ENCODE measurements at regions not wholly inside any gene's neighbourhood (a gene's known extent, or its start where the extent isn't known, plus 50 kb on each side); places are given as distances from the start of the nearest gene placed in this dataset.

DNA sequence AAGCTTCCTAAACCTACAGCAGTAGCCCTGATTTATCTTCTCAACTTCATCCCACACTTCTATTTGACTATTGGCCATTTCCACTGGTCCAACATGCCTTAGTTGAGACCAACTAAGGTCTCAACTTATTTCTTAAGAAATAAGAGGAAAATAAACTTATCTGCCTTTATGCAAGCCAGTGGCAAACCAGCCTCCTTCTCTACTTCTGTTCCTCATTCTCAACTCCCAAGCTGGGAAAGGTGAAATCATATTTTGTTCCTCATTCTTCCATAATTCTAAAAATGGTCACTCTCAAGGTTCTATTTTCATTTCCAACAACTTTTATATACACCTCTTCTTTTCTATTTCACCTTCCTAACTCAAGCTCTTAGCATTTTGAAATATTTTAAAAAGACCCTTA lies 149.6 kb upstream of the C9orf72 start:
- H3K27ac ChIP-seq (ENCODE audit: low read length), result no peak overlapping the region
- no peak overlapping the region for H3K4me3 ChIP-seq (ENCODE audit: low read depth in 2 of 2, low read length in 2 of 2)
- ChIA-PET CTCF (no interaction called here), POLR2A (no interaction called here)
- DNase-seq (ENCODE audit: low read depth, low spot score), result no peak
- no peak for ATAC-seq
- intact Hi-C loops (cut with micrococcal nuclease; ENCODE audit: unreplicated experiment) (loop anchor here (10.0 kb wide), 1 partner anchor 1052 kb away; no protein-coding TSS in a partner anchor), in situ Hi-C loops (cut with HindIII; ENCODE audit: low pct_unique_long_range_greater_than_20kb, low sequenced_read_pairs) (no loop called here)
- no peaks in the 10 kb centered on the region for H3K4me1 ChIP-seq (ENCODE audit: control insufficient read depth, insufficient read depth, low read length)
- TF ChIP-seq, protein P1, sequence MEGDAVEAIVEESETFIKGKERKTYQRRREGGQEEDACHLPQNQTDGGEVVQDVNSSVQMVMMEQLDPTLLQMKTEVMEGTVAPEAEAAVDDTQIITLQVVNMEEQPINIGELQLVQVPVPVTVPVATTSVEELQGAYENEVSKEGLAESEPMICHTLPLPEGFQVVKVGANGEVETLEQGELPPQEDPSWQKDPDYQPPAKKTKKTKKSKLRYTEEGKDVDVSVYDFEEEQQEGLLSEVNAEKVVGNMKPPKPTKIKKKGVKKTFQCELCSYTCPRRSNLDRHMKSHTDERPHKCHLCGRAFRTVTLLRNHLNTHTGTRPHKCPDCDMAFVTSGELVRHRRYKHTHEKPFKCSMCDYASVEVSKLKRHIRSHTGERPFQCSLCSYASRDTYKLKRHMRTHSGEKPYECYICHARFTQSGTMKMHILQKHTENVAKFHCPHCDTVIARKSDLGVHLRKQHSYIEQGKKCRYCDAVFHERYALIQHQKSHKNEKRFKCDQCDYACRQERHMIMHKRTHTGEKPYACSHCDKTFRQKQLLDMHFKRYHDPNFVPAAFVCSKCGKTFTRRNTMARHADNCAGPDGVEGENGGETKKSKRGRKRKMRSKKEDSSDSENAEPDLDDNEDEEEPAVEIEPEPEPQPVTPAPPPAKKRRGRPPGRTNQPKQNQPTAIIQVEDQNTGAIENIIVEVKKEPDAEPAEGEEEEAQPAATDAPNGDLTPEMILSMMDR (IDR thresholded peaks at IDR 0.05), result no peak
- TF ChIP-seq TCF7L2 (IDR thresholded peaks at IDR 0.05; ENCODE audit: low read depth, low read length), result no peak
- TF ChIP-seq, protein P2, sequence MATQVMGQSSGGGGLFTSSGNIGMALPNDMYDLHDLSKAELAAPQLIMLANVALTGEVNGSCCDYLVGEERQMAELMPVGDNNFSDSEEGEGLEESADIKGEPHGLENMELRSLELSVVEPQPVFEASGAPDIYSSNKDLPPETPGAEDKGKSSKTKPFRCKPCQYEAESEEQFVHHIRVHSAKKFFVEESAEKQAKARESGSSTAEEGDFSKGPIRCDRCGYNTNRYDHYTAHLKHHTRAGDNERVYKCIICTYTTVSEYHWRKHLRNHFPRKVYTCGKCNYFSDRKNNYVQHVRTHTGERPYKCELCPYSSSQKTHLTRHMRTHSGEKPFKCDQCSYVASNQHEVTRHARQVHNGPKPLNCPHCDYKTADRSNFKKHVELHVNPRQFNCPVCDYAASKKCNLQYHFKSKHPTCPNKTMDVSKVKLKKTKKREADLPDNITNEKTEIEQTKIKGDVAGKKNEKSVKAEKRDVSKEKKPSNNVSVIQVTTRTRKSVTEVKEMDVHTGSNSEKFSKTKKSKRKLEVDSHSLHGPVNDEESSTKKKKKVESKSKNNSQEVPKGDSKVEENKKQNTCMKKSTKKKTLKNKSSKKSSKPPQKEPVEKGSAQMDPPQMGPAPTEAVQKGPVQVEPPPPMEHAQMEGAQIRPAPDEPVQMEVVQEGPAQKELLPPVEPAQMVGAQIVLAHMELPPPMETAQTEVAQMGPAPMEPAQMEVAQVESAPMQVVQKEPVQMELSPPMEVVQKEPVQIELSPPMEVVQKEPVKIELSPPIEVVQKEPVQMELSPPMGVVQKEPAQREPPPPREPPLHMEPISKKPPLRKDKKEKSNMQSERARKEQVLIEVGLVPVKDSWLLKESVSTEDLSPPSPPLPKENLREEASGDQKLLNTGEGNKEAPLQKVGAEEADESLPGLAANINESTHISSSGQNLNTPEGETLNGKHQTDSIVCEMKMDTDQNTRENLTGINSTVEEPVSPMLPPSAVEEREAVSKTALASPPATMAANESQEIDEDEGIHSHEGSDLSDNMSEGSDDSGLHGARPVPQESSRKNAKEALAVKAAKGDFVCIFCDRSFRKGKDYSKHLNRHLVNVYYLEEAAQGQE (IDR thresholded peaks at IDR 0.05; ENCODE audit: insufficient read depth in 1 of 2, low read depth in 2 of 2, low read length in 1 of 2), result no peak
- TF ChIP-seq SIN3A (IDR thresholded peaks at IDR 0.05; ENCODE audit: borderline replicate concordance, insufficient read depth, low read depth, low read length), result no peak
- TF ChIP-seq POLR2AphosphoS5 (IDR thresholded peaks at IDR 0.05; ENCODE audit: low read depth, low read length), result no peak
- BruUV-seq (replicated peaks), result no TSS peak
- H3K9me3 ChIP-seq (ENCODE audit: control insufficient read depth, insufficient read depth, low read depth, low read length), result no peaks in the 10 kb centered on the region
- H3K27me3 ChIP-seq (ENCODE audit: control insufficient read depth, insufficient read depth, low read length), result peaks cover 2% of the 10 kb centered on the region; the same call in 1 of the 2 replicates
- H3K36me3 ChIP-seq (ENCODE audit: control insufficient read depth, insufficient read depth, low read length), result no peaks in the 10 kb centered on the region

DNA sequence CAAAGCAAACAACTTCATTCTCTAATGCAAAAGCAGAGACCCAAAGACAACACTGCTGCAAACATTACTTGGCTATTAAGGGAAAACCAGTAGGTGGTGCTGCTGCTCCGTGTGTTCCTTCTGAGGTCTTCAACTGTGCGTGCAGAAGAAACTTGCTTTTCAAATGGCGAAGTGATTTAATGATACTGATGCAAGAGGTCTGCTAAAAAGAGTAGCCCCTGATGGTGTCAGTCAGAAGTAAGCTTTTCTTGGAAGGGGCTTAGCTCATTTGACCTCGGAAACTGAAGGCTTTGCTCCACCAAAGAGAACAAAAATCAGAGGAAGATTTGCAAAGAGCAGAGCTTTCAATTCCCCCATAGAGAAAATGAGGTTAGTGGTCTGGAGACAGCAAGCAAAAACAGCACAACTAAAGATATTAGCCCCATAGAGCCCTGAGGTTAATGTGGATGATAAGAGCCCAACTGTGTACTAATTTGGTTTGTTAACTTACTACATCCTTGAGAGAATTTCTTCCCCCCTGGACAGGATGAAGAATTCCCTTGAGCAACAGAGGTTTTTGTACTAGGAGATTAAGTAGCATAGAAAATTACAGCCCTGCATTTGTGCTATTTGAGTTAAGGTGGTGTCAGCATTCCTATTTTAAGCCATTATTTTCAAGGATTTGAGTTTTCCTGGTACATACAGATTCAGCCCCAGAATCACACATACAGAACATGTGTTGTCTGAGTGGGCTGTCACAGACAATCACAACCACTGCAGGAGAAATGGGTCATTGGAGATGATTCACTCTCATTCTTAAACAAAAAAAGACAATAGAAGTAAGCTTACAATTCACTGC lies 153.2 kb upstream of the C9orf72 start:
- Histone ChIP-seq H3K9me3 (ENCODE audit: control insufficient read depth, insufficient read depth, low read depth, low read length) (no peaks in the 10 kb centered on the region), H3K27ac (ENCODE audit: low read length) (no peak overlapping the region), H3K4me3 (ENCODE audit: low read depth in 2 of 2, low read length in 2 of 2) (no peak overlapping the region; a peak in 1 of 4 replicates), H3K36me3 (ENCODE audit: control insufficient read depth, insufficient read depth, low read length) (no peaks in the 10 kb centered on the region), H3K4me1 (ENCODE audit: control insufficient read depth, insufficient read depth, low read length) (no peaks in the 10 kb centered on the region), H3K27me3 (ENCODE audit: control insufficient read depth, insufficient read depth, low read length) (peaks cover 2% of the 10 kb centered on the region; the same call in 1 of the 2 replicates)
- ChIA-PET POLR2A (no interaction called here), CTCF (no interaction called here)
- DNase-seq (ENCODE audit: low read depth, low spot score) (peak; percentile 25), ATAC-seq (peak; percentile 73; the same call in 1 of the 2 replicates)
- in situ Hi-C loops (cut with HindIII; ENCODE audit: low pct_unique_long_range_greater_than_20kb, low sequenced_read_pairs) (no loop called here), intact Hi-C loops (cut with micrococcal nuclease; ENCODE audit: unreplicated experiment) (loop anchor here (1.0 to 10.0 kb wide), 2 partner anchors 347 to 1048 kb away; no protein-coding TSS in a partner anchor)
- BruUV-seq (replicated peaks), result no TSS peak
- TF ChIP-seq SIN3A (IDR thresholded peaks at IDR 0.05; ENCODE audit: borderline replicate concordance, insufficient read depth, low read depth, low read length), result no peak
- TF ChIP-seq, protein P1 (IDR thresholded peaks at IDR 0.05), result peak; percentile 76
